ENCODE measurements at regions not wholly inside any gene's neighbourhood (a gene's known extent, or its start where the extent isn't known, plus 50 kb on each side); places are given as distances from the start of the nearest gene placed in this dataset.

DNA sequence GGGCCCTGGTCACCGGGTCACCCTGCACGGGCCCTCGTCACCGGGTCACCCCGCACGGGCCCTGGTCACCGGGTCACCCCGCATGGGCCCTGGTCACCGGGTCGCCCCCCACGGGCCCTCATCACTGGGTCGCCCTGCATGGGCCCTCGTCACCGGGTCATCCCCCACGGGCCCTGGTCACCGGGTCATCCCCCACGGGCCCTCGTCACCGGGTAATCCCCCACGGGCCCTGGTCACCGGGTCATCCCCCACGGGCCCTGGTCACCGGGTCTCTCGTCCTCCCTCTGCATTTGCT is 77.6 kb downstream of the RIPK4 start:
- no peak for DNase-seq (ENCODE audit: low read depth)

GRCh38 chr21:41687633-41688032 is 79.2 kb downstream of the RIPK4 start:
- DNase-seq (ENCODE audit: low read depth), result no peak

GRCh38 chr21:41686664-41687063 is 80.2 kb downstream of the RIPK4 start:
- no peak for DNase-seq (ENCODE audit: low read depth)

GRCh38 chr21:41685511-41686149 is 81.2 kb downstream of the RIPK4 start:
- DNase-seq (ENCODE audit: low read depth), result no peak

DNA sequence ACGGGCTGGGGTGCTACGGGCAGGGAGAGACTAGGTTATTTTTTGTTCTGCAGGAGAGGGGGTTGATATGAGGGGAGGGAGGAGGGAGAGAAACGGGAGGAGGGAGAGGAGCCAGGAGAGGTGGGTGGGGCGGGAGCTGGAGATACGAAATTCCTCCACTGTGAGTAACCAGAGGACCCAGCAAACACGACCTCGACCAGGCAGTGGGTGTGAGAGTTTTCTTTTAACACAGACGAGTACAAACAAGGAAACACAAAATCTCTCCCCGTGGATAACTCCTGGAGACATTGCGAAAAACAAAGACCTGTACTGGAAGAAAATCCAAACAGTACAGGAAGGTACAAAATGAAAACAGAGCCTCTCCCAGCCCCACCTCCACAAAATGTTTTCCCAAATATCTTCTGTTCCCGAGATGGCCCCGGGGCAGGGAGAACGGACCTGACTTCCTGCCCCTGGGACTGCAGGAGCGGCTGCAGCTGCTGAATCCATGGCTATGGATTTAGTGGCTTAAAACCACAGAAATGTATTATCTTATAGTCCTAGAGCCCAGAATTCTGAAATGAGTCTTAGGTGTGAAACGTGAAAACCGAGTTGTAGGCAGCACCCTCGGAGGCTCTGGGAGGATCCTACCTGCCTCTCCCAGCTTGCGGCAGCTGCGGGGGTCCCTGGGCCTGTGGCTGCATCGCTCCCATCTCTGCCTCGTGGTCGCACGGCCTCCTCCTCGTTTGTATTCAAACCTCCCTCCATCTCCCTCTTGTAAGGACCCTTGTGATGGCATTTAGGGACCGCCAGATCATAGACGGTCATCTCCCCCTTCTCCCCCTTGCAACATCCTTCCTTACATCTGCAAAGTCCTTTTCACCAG is 82.2 kb downstream of the RIPK4 start:
- peak; percentile 43 for DNase-seq (ENCODE audit: low read depth)

GRCh38 chr21:41683815-41684214 is 83.0 kb downstream of the RIPK4 start:
- DNase-seq (ENCODE audit: low read depth), result no peak

DNA sequence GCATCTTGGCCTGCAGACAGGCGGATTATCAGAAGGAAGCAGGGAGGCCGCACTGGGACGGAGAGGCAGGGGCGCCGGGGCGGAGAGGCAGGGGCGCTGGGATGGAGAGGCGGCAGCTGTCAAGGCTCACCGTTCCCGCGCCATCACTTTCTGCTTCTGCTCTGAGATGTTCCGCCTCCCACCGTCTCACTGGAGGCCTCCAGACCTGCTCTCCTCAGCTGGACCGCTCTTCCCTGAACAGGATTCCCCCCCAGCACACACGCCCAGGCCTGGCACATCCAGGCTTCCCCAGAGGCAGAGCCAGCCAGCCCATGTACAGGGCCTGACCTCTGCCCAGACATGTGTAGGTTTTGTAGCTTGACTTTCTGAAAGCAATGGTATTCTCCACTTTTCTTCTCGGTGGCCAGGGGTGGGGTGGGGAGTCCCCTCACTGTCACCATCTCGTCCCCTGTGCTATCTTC is 84.1 kb downstream of the RIPK4 start:
- no peak for DNase-seq (ENCODE audit: low read depth)

- DNase-seq (ENCODE audit: low read depth), result no peak
Observed at GRCh38 chr21:41681939-41682718, 84.7 kb downstream of the RIPK4 start.

DNA sequence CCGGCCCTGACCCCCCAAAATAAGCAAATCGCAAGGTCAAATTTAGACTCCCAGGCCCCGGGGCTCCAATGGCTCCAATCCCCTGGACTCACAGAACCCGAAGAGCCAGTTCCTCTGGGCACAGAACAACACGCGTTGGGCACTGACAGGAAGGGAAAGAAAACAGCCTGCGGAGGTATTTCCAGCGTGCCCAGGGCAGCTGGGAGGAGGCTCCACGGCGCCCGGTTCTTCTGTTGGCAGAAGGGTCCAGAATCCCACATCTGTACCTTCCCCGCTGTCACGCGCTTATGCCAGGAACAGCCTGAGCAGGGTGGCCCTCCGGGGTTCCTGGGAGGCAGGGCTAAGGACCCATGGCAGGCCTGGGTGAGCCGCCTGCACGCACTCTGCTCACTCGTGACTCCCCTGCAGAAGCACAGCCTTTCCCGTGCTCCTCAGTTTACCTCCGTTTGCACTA is 85.5 kb downstream of the RIPK4 start:
- no peak for DNase-seq (ENCODE audit: low read depth)

- DNase-seq (ENCODE audit: low read depth), result no peak
Observed at GRCh38 chr21:41680444-41681347, 86.2 kb downstream of the RIPK4 start.

GRCh38 chr21:41678924-41679318 is 87.9 kb downstream of the RIPK4 start:
- peak; percentile 90 for DNase-seq (ENCODE audit: low read depth)

- DNase-seq (ENCODE audit: low read depth), result peak; percentile 60
Observed at GRCh38 chr21:41678016-41678923, 88.6 kb downstream of the RIPK4 start.

- DNase-seq (ENCODE audit: low read depth), result peak; percentile 56
Observed at GRCh38 chr21:41677671-41678015, 89.2 kb downstream of the RIPK4 start.

DNA sequence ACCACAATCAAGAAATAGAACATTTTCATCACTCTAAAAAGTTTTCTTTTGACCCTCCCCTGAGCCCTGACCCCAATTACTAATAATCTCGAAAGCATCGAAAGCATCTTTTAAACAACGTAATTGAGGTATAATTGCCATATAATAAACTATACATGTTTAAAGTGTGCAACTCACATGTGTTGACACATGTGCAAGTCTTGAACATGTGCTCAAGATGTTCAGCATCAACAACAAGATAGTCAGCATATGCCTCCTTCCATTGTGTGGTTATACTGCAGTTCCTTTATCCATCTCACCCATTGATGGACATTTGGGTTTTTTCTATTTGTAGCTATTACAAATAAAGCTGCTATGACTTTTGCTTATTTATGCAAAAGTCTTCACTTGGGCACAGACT is 90.7 kb downstream of the RIPK4 start:
- no peak for DNase-seq (ENCODE audit: low read depth)

GRCh38 chr21:41675574-41675973 is 91.3 kb downstream of the RIPK4 start:
- DNase-seq (ENCODE audit: low read depth), result no peak

DNA sequence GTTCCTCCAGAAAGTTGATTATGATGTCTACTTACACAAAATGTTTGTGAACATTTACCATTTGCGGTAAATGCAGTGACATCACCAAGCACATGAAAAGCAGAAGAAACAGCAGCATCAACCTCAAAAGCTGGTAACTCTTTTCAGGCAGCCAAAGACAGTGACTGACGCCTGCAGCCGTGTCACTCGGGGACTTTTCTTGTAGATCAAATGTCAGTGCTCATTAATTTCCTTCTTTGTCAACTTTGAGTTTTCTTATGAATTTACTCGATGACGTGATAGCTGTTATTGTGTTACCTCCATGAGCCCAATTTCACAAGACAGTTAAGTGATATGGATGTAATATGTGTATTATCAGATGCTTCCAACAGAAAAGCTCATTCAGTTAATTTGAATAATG is 92.5 kb downstream of the RIPK4 start:
- DNase-seq (ENCODE audit: low read depth), result no peak

- no peak for DNase-seq (ENCODE audit: low read depth)
Observed at GRCh38 chr21:41673596-41674335, 93.1 kb downstream of the RIPK4 start.

DNA sequence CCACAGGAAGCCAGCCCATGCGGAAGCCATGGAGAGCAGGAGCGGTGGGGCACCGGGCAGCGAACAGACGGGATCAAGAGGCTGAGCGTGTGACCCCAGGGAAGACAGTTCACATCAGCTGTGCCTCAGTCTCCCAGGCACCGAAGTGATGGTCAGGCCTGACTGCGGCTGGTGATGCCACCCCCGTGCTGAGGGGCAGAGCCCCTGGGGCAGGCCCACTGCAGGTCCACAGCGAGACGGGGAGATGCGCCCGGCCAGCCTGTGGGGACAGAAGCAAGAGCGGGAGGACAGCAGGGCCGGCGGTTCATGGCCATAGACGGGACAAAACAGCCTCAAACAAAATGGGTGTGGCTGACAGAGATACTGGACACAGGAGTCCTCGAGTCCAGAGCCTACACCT is 93.8 kb downstream of the RIPK4 start:
- no peak for DNase-seq (ENCODE audit: low read depth)

DNA sequence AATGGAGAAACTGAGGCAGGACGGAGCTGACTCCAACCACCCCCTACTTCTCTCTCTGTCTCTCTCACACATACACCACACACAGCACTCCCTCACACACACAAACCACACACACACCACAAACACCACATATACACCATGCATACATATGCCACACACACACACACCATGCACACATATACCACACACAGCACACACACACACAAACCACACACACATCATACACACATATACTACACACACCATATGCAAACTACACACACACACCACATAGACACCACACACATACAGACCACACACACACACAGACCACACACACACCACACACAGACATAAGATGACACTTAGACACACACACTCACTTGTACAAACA is 94.3 kb downstream of the RIPK4 start:
- no peak for DNase-seq (ENCODE audit: low read depth)

Data from HT1080 (cell line).